ENCODE measurements at regions not wholly inside any gene's neighbourhood (a gene's known extent, or its start where the extent isn't known, plus 50 kb on each side); places are given as distances from the start of the nearest gene placed in this dataset.

DNA sequence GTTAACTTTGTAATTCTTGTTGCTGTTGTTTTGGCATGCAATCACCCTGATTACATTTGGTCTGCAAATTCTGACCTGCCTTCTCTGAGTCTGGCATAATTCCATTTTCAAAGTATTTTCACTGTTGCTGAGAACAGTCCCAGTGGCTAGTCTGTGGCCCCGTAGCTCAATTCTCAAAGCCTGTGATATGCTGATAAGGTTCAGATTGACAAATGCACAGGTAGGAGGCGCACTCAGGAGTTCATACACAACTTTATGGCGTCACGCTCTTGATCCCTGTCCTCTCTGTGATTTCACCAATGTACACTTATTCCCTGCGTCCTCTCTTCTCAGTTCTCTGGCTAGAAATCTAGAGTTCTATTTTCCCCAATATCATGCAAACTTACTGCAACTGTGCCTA lies 376.6 kb upstream of the SLCO3A1 start:
- no peak for DNase-seq

DNA sequence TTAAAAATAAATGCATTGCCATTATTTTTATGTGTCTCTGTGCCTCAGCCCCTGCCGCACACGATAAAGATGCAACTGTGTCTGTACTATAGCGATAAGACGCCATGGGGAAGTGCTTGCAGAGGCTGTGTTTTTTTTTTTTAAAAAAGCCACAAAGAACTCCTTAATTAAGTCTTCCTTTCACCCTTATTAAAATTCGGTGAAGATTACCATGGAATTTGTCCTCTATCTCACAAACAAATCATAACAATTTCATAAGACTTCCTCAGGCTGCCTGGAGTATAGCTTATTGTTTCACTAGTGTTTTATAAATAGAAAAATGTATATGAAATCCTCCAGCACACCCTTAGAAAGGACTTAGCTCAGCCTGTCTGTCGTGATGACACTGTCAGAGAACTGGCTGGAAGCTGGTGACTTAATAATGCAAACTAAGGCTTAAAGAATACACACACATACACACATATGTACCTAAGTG lies 374.8 kb upstream of the SLCO3A1 start:
- DNase-seq, result no peak

DNA sequence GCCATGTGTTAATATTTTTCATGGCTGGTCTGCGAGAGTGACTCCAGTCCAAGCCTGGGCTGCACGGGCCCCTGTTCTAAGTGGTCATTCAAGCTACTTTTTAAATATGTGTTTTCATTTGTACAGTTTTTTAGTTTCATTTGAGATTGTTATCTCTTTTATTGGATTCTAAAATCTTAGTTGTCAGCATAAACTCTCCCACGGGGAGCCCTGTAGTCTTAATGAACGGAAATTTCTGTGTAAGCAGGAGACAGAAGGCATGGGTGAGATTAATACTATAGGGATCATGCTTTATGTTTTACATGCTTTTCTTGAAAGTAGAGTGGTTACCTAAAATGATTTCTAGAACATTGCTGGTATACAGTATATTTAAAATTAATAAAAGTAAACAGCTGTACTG lies 373.1 kb upstream of the SLCO3A1 start:
- no peak for DNase-seq

DNA sequence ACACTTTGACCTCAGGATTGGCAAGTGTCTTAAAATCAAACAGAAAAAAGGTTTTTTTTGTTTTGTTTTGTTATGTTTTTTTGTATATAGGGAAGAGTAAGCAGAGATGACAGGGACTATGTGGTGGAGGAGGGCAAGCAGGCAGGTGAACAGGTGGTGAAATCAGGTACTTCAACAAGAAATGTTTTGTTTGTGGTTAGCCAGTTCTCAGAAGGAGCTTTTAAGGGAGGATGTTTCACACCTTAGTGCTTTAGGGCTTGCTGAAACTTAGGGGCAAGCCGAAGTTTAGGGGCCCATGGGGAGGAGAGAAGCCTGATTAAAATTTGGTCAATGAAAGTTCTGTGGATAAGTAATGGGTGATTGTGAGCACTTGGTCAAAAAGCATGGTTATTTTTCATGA lies 370.7 kb upstream of the SLCO3A1 start:
- no peak for DNase-seq

DNA sequence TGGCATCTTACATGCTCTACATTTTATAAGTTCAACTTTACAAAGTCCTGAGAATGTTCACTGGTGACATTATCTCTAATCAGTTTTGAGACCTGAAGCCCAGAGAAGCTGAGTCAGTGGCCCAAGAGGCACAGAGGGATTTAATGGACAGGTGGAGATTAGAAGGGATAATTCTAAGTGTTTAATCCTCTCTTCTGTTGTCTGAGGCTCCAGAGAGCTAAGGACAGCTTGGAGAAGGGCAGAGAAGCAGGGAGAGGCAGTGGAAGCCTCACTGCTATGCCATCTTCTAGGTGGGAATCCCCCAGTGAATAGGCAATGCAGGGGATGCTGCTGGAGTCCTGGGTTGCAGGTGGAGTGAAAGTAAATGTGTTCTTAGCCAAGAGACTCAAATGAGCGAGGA lies 369.4 kb upstream of the SLCO3A1 start:
- no peak for DNase-seq

DNA sequence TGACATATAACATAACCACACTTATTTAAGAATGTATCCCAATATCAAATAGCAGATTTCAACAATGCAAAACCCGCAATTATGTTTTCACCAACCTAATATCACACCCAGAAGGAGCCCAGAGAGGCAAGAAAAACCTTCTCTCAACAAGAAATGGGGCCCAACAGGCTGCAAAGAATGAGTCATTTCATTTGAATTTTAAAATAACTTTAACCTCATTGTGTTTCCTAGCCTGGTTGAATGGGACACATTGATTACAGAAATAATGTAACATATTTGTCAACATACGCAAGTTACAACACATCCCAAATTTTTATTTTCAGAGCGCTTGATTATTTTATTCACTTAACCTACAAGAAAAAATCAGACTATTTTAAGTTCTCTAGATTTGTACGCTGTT lies 365.1 kb upstream of the SLCO3A1 start:
- DNase-seq, result no peak

DNA sequence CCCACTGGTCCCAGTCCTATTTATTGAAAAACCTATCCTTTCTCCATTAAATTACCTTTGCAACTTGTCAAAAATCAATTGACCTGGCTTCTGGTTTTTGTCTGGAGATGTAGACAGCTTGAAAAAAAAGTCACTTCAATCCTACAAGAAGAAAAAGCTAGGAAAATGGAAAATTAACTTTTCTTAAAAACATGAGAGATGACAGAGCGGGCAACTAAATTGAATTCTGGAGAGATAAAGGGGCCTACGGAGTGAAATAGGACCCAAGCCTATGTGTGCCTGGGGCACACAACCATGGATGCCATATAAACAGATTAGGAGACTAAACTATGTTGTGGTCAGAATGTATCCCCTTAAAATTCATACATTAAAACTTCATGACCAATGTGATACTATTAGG lies 363.3 kb upstream of the SLCO3A1 start:
- no peak for DNase-seq

DNA sequence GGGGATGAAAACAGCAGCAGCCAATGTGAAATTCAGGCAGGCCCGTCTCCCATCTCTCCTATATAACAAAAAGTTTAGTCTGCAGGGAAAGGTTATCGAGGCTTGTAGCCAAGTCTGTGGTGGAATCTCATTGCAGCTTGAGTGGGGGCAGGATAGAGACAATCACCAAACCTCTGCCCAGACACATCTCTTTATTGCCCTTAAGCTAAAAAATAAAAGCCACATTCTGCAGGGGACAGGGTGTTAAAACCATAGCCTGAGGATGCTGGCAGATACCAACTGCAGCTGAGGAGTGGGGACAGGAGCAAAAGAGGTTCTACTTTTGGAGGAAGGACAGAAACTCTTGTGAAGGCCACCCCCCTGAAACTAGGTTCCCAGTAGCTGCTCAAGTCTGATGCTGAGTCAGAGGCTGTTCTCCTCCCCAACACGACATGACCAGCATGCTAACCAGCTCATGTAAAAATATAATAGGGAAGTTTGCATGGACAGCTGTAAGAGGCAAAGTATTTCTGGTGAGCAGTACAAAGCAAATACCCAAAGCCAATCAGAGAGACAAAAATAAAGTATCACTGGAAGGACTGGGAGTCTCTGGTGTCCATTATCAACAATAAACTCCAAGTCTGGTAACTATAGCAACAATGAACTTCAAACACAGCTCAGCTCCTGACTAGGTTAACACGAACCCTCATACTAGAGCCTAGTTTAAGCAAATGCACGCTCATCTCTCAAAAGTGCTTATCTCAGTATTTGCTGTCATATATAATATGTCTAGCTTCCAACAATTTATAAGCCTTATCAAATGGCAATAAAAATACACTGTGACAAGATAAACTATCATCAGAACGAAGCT lies 362.2 kb upstream of the SLCO3A1 start:
- no peak for DNase-seq

DNA sequence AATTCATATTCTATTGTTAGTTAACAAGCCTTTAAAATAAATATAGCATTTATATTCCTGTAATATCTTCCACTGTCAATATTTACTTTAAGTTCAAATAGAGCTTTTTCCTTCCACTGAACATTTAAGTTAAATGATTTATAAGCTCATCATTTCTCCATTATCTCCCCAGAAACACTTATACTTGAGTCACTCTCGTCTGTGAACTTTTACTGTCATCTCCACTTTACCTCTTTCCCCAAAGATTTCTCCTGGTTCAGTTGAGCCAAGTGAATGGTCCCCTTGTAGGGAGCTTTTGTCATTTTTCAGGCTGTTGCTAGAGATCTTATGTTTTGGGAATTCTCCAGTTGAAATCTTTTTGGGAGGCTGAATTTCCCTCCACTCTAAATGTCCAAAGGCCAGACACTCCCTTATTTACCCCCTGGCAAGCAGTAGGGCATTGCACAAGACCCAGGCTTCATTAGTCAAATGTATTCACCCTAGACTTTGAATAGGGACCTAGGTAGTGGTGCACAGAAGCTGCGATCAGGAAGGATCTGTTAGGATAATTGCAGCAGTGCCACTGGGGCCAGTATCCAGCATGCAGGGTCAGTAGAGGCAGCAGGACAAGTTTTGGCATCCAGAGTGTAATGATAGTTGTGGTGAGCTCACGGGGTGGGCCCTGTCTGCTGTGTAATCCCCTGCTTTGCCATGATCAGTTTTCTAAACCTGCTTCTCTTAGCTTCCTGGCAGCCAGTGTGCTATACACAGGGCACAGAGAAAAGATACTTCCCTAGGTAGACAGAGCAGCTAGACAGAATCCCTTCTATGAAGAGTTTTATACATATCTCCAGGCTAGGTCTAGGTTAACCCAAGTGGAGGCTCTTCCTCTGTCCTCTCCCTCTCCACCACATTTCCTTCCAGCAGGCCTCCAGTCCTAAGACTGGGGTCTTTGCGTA lies 356.5 kb upstream of the SLCO3A1 start:
- no peak for DNase-seq

DNA sequence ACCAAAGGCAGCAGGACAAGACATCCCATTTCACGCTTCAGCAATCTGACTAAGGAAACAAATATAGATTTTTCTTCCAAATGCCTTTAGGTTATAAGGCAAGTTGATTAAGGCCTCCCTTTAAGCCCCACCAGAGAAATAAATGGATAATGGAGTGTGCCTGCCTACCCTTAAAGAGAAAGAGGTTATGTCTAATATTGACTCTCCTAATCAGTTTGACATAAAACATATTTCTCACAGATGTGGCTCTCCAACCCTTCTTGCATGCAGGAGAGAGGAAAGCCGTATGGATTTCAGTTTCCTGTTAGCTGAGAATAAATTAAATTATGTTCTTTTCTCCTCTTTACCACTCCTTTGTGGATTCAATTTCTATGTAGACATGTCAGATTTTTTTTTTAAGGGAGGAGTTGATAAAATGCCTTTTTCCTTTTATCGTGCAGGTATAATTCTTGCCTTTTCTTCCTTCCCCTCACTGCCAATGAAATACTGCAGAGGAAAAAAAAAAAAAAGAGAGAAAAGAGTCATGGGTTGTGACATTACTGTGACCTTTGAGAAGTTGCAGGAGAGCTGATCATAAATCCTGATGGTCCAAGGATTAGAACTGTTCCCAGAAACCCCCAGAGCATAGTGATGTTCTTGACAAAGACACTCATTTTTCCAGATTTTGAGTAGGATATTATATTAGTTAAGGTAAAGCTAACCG lies 355.3 kb upstream of the SLCO3A1 start:
- no peak for DNase-seq

DNA sequence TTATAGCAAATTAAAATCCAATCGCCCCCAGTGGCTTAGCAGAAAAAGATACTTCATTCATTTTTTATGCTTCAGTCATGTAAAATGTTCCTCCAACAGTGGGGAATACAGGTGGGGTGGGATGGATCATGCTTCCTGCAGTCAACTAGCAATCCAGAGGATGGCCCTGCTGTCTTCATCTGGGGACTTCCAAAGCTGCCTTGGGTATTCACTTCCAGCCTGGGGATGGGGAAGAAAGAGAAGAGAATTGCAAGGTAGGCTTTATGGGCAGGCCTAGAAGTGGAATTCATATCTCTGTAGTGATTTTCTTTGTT lies 354.8 kb upstream of the SLCO3A1 start:
- no peak for DNase-seq

DNA sequence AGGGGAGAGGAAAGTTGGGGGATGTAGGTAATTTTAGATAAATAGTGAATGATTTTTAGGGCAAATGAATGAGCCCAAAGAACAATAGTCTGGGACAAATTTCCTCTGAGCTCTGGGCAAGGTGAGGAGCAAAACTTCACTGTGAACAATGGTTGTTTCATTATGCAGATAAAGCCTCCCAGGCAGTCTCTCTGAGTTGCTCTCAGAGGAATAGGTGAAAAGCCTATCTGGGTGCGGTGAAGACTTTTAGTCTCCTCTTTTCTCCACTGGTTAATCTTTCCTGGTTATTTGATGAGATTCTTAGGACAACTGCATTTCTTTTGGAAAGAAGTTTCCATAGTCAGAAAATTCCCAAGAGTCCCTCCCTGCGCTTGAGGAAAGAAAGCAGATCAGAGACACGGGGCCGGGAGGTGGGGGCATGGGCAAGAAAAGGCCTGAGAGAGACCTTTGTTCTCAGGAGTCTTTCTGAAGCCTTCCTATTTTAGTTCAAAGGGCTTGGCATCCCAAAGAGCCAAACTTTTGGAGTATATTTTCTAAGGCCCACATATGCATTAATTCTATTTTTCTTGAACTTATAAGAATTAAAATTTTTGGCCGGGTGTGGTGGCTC lies 353.6 kb upstream of the SLCO3A1 start:
- no peak for DNase-seq

DNA sequence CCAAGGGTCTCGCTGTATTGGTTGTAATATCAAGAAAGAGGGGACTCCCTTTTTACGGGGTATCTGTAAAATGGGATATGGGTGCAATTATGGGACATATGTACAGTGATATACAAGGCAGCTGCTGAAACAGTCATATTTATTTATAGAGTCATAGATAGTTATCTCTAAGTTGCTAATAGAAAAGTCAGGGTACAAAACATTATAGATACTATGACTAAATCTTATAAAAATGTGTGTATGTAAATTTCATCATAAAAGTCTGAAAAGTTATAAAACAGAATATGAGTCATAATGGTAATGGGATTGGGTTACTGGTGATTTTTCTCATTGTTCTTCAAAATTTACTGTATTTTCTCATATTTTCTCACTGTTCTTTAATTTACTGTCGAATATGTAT lies 344.9 kb upstream of the SLCO3A1 start:
- DNase-seq, result no peak

DNA sequence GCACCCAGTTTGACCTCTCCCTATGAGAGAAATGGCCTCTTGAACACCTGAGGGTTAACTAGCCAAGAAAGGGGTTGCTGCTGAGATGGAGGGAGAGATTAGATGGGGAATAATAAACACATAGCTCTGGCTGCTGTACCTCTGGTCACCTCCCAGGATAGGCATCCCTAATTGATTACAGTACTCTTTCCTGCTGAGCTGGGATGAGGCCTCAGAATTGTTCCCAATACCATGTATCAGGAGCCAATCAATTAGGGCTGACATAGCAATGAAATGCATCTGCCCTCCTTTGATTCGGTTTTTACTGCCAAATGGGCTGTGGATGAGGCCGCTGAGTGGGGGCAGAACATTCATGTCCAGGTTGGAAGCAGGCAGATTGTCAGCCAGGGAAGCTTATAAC lies 339.4 kb upstream of the SLCO3A1 start:
- no peak for DNase-seq

DNA sequence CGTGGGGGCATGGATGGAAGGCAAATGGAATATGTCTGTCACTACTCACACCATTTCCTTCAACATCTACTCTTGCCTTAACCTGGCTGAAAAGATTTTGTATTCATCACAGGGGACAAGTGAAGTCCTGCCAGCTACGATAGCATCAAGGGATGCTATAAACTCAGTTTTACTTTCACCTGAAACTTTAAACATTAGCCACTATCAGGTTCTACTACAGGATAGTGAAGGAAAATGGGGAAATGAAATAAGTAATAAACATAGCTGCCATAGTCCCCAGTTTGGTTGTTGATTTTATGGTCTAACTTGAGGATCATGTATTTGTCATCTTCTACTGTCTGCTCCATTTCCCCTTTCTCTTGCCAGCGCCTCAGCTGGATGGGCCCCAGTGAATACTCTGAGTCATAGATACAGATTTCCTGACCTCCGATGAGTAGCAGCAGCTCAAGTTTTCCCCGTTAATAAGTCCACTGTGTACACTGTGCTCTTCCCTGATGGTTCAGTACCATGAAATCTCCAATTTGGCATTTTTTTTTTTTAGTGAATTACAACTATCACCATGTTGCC lies 338.2 kb upstream of the SLCO3A1 start:
- no peak for DNase-seq

DNA sequence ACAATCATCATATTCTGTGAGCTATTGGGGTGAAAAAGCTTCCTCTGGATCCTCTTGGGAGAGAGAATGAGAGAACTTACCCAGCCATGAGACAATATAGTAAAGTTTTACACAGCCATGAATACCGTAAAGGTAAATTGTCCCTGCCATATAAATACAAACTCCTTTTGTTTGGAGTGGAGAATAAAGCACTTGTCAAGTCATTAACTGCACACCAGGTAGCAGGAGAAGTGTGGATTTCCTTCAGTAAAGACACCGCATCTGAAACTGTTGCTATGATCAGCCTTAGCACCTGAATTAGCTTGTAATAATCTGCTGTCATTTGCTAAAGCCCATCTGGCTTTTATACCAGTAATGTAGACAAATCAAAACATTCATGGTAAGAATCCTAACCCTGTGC lies 336.6 kb upstream of the SLCO3A1 start:
- no peak for DNase-seq

DNA sequence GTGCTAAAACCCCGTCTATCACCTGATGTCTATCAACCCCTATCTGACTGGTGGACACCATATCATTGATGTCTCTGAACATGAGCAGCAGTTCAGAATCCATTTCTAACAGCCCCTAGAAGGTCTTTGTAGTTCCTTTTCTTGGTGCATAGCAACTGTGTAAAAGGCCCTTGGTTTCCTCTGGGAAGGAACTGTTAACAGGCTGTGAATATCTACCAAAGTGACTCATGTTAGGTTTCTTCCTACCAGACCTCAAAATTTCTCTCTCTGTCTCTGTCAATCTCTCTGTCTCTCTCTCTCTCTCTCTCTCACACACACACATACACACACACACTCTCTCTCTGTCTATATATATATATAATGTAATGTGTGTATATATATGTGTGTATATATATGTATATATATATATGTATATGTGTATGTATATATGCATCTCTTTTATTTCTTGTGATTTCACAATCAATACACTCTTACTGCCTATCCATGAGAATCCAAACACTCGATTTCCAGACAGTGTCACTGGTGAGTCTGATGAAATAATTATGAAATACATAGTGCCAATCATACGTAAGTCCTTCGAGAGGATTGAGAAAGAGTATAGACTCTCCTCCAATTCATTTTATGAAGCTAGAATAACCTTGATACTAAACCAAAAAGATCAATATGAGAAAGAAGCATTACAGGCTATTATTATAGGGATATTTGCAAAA lies 335.9 kb upstream of the SLCO3A1 start:
- DNase-seq, result no peak

DNA sequence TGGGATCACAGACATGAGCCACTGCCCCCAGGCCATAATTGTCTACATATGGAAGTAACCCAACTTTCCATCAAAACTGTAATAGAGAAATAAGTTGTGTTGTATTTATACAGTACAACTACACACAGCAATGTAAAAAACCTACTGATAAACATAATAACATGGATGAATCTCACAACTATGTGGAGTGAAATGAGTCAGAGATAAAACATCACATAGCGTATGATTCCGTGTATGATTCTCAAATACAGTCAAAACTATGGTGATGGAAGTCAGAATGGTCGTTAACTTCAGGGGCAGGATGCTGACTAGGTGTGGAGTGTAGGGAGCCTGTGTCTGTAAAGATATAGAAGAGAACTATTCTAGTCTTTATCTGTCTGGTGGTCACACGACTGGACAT lies 332.7 kb upstream of the SLCO3A1 start:
- DNase-seq, result no peak

DNA sequence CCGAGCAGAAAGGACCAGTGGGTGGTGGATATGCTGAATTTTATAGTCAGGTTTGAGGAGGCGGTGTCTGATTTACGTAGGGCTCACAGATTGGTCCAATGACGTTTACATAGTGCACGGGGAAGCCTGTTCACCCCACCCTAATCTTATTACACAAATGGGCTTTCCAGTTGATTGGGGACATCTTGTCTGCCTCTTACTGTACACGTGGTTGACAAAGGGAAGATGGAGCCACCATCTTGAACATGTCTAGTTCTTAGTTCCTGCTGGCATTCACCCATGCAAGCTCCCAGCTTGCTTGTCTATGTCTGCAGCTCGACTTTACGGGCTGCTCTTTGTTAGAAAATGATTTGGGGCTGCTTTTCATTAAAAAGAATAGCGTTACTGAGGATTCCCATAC lies 332.0 kb upstream of the SLCO3A1 start:
- no peak for DNase-seq

DNA sequence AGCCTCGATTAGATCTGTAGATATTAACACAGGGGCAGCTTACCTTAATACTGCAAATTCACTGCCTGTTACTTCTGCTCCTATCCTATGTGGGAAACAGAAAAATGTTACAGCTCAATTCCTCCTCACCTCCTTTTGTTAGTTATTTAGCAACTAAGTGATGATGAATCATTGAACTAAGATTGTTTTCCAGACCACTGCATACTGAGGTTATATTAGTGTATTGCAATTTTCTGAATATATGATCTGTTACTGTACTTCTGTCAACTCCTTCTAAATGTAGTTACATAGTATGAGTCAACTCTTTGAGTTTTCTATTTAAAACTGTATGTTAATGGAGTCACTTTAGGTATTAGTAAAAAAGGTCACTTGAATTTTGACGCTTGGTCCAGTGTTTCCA lies 331.5 kb upstream of the SLCO3A1 start:
- DNase-seq, result no peak

DNA sequence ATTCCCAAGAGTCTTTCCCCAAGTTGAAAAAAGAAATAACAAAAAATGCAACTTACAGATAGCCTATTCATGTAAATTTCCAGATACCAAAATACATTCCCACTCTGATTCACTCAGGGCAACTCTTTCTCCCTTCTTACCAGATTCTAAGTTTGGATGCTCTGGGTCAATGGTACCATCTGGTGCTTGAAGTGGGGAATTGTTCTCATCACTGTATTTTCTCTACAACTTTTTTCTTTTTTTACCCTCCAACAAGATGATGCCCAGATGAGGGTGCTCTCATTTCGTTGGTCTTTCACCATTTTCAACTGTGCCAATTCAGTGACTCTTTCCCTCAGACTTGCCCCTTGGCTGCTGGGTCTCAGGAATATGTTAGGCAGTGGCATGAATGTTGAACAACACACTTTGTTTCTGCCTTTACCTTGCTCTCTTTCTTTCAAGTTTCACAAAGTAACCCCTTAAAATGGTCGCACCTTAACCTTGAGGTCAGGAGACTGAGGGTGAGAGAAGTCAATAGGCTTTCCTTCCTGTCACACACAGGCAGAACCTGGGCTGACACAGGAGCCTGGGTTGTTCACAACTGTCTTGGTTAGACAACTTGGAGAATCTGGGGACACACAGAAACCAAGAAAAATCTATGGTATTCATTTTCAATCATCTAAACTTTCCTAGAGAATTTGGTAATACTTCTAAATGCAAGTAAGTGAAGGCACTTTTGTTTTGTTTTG lies 330.7 kb upstream of the SLCO3A1 start:
- DNase-seq, result no peak
